ENCODE measurements at regions not wholly inside any gene's neighbourhood (a gene's known extent, or its start where the extent isn't known, plus 50 kb on each side); places are given as distances from the start of the nearest gene placed in this dataset.

DNA sequence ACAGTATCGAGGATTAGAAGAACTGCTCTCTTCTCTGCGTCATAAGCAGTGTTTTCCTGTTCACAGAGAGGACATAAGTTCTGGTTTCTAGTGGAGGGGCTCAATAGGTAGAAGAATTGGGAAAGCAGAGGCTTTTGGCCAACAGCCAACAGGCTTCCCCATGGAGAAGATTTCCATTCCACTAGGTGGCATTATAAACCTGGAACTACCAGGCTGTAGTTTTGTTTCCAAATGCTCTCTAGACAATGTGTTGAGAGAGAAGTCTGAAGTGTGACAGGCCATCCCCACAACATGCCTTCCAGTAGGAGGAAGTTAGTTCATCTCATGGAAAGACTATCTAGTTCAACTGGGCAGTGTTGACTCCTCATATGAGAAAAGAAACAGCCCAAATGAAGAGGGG is 63.8 kb upstream of the ANXA10 start:
- Mint-ChIP-seq H3K36me3 (ENCODE audit: insufficient read depth, unreplicated experiment) (no peaks in the 10 kb centered on the region), H3K4me1 (ENCODE audit: low read depth, unreplicated experiment) (no peaks in the 10 kb centered on the region), H3K9me3 (ENCODE audit: low read depth, unreplicated experiment) (peaks cover 9% of the 10 kb centered on the region), H3K27ac (ENCODE audit: unreplicated experiment) (no peak overlapping the region), H3K4me3 (ENCODE audit: low read depth, unreplicated experiment) (no peak overlapping the region), H3K27me3 (ENCODE audit: unreplicated experiment) (no peaks in the 10 kb centered on the region)
- intact Hi-C loops (cut with micrococcal nuclease; ENCODE audit: unreplicated experiment): no loop called here
- no TSS peak for BruUV-seq (replicated peaks)
- TF ChIP-seq, protein P1, sequence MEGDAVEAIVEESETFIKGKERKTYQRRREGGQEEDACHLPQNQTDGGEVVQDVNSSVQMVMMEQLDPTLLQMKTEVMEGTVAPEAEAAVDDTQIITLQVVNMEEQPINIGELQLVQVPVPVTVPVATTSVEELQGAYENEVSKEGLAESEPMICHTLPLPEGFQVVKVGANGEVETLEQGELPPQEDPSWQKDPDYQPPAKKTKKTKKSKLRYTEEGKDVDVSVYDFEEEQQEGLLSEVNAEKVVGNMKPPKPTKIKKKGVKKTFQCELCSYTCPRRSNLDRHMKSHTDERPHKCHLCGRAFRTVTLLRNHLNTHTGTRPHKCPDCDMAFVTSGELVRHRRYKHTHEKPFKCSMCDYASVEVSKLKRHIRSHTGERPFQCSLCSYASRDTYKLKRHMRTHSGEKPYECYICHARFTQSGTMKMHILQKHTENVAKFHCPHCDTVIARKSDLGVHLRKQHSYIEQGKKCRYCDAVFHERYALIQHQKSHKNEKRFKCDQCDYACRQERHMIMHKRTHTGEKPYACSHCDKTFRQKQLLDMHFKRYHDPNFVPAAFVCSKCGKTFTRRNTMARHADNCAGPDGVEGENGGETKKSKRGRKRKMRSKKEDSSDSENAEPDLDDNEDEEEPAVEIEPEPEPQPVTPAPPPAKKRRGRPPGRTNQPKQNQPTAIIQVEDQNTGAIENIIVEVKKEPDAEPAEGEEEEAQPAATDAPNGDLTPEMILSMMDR (IDR thresholded peaks at IDR 0.05; ENCODE audit: unreplicated experiment): no peak
- DNase-seq: no peak
- CTCF ChIA-PET: no interaction called here

DNA sequence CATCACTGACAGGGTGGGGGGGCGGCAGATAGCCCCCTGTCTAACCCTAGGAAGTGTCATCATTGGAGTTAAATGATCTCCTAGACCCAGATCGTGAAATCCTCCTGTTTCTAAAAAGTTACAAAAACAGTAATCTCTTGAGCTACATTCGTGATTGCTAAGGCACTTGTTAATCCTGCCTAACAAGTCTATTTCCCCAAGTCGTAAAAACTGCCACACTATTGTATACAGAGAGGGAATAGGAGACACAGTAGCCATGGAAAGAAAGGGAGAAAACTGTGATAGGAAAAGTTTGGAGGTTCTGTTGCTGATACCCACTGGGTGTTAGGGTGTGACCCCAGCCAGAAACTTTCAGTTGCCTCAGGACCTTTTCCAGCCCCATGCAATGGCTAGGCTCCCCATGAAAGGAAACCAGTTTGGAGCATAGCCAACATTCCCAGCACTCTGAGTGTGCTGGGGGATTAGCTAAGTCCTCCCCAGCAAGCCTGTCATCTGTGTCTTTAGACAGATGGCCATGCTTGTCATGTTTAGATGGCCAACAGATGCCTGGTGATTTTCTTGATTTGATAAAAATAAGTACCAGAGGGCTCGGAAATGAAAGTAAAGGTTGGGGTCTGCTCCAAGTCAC is 63.3 kb upstream of the ANXA10 start:
- Mint-ChIP-seq H3K9me3 (ENCODE audit: low read depth, unreplicated experiment) (peaks cover 6% of the 10 kb centered on the region), H3K36me3 (ENCODE audit: insufficient read depth, unreplicated experiment) (no peaks in the 10 kb centered on the region), H3K27me3 (ENCODE audit: unreplicated experiment) (no peaks in the 10 kb centered on the region), H3K4me3 (ENCODE audit: low read depth, unreplicated experiment) (no peak overlapping the region), H3K4me1 (ENCODE audit: low read depth, unreplicated experiment) (no peaks in the 10 kb centered on the region), H3K27ac (ENCODE audit: unreplicated experiment) (no peak overlapping the region)
- intact Hi-C loops (cut with micrococcal nuclease; ENCODE audit: unreplicated experiment): no loop called here
- DNase-seq: no peak
- BruUV-seq (replicated peaks): no TSS peak
- CTCF ChIA-PET: no interaction called here
- TF ChIP-seq, protein P1 (IDR thresholded peaks at IDR 0.05; ENCODE audit: unreplicated experiment): no peak

DNA sequence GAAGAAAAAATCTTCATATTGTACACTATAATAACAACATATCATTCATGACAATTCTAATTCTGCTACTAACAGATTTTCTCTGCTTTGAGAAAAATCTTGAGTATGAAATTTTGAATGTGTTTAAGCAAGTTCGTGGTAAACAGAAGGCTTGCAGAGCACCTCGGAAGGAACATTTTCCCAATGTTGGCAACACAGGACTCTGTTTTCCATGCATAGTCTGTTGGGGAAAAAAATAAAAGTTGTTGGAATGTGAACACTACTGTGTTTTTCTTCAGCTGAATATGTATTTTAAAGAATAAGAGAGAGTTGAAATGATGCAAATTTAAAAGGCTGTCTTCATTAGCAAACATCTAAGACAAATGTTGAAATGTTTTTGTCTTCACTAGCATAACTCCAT is 54.7 kb upstream of the ANXA10 start:
- H3K4me3 Mint-ChIP-seq (ENCODE audit: low read depth, unreplicated experiment): no peak overlapping the region
- no peaks in the 10 kb centered on the region for H3K9me3 Mint-ChIP-seq (ENCODE audit: low read depth, unreplicated experiment)
- TF ChIP-seq, protein P1 (IDR thresholded peaks at IDR 0.05; ENCODE audit: unreplicated experiment): no peak
- H3K27ac Mint-ChIP-seq (ENCODE audit: unreplicated experiment): no peak overlapping the region
- intact Hi-C loops (cut with micrococcal nuclease; ENCODE audit: unreplicated experiment): no loop called here
- peaks cover 8% of the 10 kb centered on the region for H3K4me1 Mint-ChIP-seq (ENCODE audit: low read depth, unreplicated experiment)
- no TSS peak for BruUV-seq (replicated peaks)
- H3K27me3 Mint-ChIP-seq (ENCODE audit: unreplicated experiment): no peaks in the 10 kb centered on the region
- CTCF ChIA-PET: no interaction called here
- H3K36me3 Mint-ChIP-seq (ENCODE audit: insufficient read depth, unreplicated experiment): no peaks in the 10 kb centered on the region
- DNase-seq: no peak

DNA sequence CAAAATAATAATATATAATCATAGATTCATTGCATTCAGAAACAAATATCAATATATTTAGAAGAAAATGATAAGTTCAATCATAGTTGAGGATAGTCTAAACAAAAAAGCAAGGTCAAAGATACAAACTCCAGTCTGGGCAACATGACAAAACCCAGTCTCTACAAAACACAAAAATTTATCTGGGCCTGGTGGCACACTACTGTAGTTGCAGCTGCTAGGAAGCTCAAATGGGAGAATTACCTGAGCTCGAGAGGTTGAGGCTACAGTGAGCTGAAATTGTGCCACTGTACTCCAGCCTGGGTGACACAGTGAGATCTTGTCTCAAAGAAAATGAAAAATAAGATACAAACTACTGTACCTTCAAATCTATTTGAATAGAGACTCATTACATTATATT is 52.7 kb upstream of the ANXA10 start:
- TF ChIP-seq, protein P1 (IDR thresholded peaks at IDR 0.05; ENCODE audit: unreplicated experiment): no peak
- Mint-ChIP-seq H3K4me1 (ENCODE audit: low read depth, unreplicated experiment) (peaks cover 8% of the 10 kb centered on the region), H3K27ac (ENCODE audit: unreplicated experiment) (no peak overlapping the region), H3K9me3 (ENCODE audit: low read depth, unreplicated experiment) (no peaks in the 10 kb centered on the region), H3K36me3 (ENCODE audit: insufficient read depth, unreplicated experiment) (no peaks in the 10 kb centered on the region), H3K4me3 (ENCODE audit: low read depth, unreplicated experiment) (no peak overlapping the region), H3K27me3 (ENCODE audit: unreplicated experiment) (no peaks in the 10 kb centered on the region)
- DNase-seq: no peak
- intact Hi-C loops (cut with micrococcal nuclease; ENCODE audit: unreplicated experiment): no loop called here
- CTCF ChIA-PET: no interaction called here
- BruUV-seq (replicated peaks): no TSS peak

Data from Calu3 (cell line).